ENCODE measurements at regions not wholly inside any gene's neighbourhood (a gene's known extent, or its start where the extent isn't known, plus 50 kb on each side); places are given as distances from the start of the nearest gene placed in this dataset.

- TF ChIP-seq CTCF (IDR thresholded peaks at IDR 0.05): no peak
- TF ChIP-seq EZH2phosphoT487 (IDR thresholded peaks at IDR 0.05): no peak
Observed at GRCh38 chr12:25822281-25822680, 136.2 kb upstream of the RASSF8 start.

All from neural progenitor cell (in vitro differentiated cells).